ENCODE measurements at regions not wholly inside any gene's neighbourhood (a gene's known extent, or its start where the extent isn't known, plus 50 kb on each side); places are given as distances from the start of the nearest gene placed in this dataset.

DNA sequence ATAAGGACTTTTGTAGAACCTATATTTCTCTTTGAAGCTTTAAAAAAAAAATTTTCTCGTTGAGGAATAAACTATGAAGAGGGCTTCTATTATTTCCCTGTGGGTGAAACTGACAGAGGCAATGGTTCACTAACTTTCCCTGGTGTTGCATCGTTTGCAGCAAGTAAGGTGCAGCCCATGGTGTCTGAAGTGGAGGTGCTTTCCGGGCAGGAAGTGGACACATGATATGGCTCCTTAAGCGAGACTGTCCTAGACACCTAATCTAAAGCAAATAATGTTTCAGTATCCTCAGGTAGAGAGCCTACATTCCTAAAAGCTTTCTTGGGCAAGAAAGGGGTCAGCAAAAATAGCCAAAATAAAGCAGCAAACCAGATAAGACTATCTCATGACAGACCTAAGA is 437.6 kb upstream of the ARGLU1 start:
- TF ChIP-seq OSR1 (CRISPR knock-in tag; IDR thresholded peaks at IDR 0.05) (no peak), ZFP3 (CRISPR knock-in tag; IDR thresholded peaks at IDR 0.05) (no peak), ARNTL (CRISPR knock-in tag; IDR thresholded peaks at IDR 0.05; ENCODE audit: borderline replicate concordance, low read depth) (no peak), ZC3H10 (CRISPR knock-in tag; IDR thresholded peaks at IDR 0.05) (no peak), TCF4 (CRISPR knock-in tag; IDR thresholded peaks at IDR 0.05; ENCODE audit: borderline replicate concordance) (no peak), CSDC2 (CRISPR knock-in tag; IDR thresholded peaks at IDR 0.05) (no peak), ZFP30 (CRISPR knock-in tag; IDR thresholded peaks at IDR 0.05) (no peak), BACH2 (CRISPR knock-in tag; IDR thresholded peaks at IDR 0.05; ENCODE audit: borderline replicate concordance) (no peak), SNAI2 (CRISPR knock-in tag; IDR thresholded peaks at IDR 0.05) (no peak), GLIS3 (CRISPR knock-in tag; IDR thresholded peaks at IDR 0.05) (no peak)
- TF ChIP-seq, protein P1, sequence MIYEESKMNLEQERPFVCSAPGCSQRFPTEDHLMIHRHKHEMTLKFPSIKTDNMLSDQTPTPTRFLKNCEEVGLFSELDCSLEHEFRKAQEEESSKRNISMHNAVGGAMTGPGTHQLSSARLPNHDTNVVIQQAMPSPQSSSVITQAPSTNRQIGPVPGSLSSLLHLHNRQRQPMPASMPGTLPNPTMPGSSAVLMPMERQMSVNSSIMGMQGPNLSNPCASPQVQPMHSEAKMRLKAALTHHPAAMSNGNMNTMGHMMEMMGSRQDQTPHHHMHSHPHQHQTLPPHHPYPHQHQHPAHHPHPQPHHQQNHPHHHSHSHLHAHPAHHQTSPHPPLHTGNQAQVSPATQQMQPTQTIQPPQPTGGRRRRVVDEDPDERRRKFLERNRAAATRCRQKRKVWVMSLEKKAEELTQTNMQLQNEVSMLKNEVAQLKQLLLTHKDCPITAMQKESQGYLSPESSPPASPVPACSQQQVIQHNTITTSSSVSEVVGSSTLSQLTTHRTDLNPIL (CRISPR knock-in tag; IDR thresholded peaks at IDR 0.05; ENCODE audit: low read depth) = no peak
- TF ChIP-seq, protein P2, sequence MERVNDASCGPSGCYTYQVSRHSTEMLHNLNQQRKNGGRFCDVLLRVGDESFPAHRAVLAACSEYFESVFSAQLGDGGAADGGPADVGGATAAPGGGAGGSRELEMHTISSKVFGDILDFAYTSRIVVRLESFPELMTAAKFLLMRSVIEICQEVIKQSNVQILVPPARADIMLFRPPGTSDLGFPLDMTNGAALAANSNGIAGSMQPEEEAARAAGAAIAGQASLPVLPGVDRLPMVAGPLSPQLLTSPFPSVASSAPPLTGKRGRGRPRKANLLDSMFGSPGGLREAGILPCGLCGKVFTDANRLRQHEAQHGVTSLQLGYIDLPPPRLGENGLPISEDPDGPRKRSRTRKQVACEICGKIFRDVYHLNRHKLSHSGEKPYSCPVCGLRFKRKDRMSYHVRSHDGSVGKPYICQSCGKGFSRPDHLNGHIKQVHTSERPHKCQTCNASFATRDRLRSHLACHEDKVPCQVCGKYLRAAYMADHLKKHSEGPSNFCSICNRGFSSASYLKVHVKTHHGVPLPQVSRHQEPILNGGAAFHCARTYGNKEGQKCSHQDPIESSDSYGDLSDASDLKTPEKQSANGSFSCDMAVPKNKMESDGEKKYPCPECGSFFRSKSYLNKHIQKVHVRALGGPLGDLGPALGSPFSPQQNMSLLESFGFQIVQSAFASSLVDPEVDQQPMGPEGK (CRISPR knock-in tag; IDR thresholded peaks at IDR 0.05; ENCODE audit: borderline replicate concordance) = no peak
- TF ChIP-seq, protein P3, sequence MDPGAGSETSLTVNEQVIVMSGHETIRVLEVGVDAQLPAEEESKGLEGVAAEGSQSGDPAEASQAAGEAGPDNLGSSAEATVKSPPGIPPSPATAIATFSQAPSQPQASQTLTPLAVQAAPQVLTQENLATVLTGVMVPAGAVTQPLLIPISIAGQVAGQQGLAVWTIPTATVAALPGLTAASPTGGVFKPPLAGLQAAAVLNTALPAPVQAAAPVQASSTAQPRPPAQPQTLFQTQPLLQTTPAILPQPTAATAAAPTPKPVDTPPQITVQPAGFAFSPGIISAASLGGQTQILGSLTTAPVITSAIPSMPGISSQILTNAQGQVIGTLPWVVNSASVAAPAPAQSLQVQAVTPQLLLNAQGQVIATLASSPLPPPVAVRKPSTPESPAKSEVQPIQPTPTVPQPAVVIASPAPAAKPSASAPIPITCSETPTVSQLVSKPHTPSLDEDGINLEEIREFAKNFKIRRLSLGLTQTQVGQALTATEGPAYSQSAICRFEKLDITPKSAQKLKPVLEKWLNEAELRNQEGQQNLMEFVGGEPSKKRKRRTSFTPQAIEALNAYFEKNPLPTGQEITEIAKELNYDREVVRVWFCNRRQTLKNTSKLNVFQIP (CRISPR knock-in tag; IDR thresholded peaks at IDR 0.05; ENCODE audit: borderline replicate concordance, low read depth) = no peak
- TF ChIP-seq, protein P4, sequence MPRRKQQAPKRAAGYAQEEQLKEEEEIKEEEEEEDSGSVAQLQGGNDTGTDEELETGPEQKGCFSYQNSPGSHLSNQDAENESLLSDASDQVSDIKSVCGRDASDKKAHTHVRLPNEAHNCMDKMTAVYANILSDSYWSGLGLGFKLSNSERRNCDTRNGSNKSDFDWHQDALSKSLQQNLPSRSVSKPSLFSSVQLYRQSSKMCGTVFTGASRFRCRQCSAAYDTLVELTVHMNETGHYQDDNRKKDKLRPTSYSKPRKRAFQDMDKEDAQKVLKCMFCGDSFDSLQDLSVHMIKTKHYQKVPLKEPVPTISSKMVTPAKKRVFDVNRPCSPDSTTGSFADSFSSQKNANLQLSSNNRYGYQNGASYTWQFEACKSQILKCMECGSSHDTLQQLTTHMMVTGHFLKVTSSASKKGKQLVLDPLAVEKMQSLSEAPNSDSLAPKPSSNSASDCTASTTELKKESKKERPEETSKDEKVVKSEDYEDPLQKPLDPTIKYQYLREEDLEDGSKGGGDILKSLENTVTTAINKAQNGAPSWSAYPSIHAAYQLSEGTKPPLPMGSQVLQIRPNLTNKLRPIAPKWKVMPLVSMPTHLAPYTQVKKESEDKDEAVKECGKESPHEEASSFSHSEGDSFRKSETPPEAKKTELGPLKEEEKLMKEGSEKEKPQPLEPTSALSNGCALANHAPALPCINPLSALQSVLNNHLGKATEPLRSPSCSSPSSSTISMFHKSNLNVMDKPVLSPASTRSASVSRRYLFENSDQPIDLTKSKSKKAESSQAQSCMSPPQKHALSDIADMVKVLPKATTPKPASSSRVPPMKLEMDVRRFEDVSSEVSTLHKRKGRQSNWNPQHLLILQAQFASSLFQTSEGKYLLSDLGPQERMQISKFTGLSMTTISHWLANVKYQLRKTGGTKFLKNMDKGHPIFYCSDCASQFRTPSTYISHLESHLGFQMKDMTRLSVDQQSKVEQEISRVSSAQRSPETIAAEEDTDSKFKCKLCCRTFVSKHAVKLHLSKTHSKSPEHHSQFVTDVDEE (CRISPR knock-in tag; IDR thresholded peaks at IDR 0.05) = no peak
